ENCODE measurements at regions not wholly inside any gene's neighbourhood (a gene's known extent, or its start where the extent isn't known, plus 50 kb on each side); places are given as distances from the start of the nearest gene placed in this dataset.

DNA sequence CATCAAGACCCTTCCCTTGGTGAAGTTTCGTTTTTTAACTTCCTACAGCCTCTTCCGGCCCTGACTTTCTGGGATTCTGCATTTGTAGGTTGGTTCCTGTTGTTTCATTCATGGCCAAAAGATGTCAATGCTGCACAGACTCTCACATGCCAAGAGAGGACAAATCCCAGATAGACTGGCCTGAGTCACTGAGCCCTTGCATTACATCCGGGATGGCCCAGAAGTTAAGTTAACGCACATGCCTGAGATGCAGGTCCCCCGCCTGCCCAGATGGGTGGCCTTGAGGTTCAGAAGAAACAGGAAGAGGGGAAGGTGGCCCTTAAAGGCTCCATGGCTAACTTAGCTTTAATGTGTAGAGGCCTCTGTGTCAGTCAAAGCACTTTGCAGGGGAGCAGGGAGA, 51.6 kb upstream of the SRGAP3 start:
- H3K9me3 Mint-ChIP-seq (ENCODE audit: low read depth): no peaks in the 10 kb centered on the region
- DNase-seq (ENCODE audit: low spot score): no peak
- H3K4me1 Mint-ChIP-seq (ENCODE audit: low read depth): peaks cover 9% of the 10 kb centered on the region
- H3K36me3 Mint-ChIP-seq (ENCODE audit: low read depth): no peaks in the 10 kb centered on the region
- H3K4me3 Mint-ChIP-seq (ENCODE audit: unreplicated experiment): no peak overlapping the region
- peaks cover 5% of the 10 kb centered on the region for H3K27me3 Mint-ChIP-seq (ENCODE audit: low read depth)
- no peak overlapping the region for H3K27ac Mint-ChIP-seq (ENCODE audit: unreplicated experiment)
- TF ChIP-seq CTCF (IDR thresholded peaks at IDR 0.05): no peak

- no peaks in the 10 kb centered on the region for H3K9me3 Mint-ChIP-seq (ENCODE audit: low read depth)
- TF ChIP-seq CTCF (IDR thresholded peaks at IDR 0.05): no peak
- no peak overlapping the region for H3K27ac Mint-ChIP-seq (ENCODE audit: unreplicated experiment)
- peaks cover 9% of the 10 kb centered on the region for H3K4me1 Mint-ChIP-seq (ENCODE audit: low read depth)
- no peak overlapping the region for H3K4me3 Mint-ChIP-seq (ENCODE audit: unreplicated experiment)
- peaks cover 5% of the 10 kb centered on the region for H3K27me3 Mint-ChIP-seq (ENCODE audit: low read depth)
- DNase-seq (ENCODE audit: low spot score): no peak
- no peaks in the 10 kb centered on the region for H3K36me3 Mint-ChIP-seq (ENCODE audit: low read depth)
These were observed 52.4 kb upstream of the SRGAP3 start for GRCh38 chr3:9301798-9302197.

- no peak overlapping the region for H3K27ac Mint-ChIP-seq (ENCODE audit: unreplicated experiment)
- TF ChIP-seq CTCF (IDR thresholded peaks at IDR 0.05): peak; percentile 95
- H3K9me3 Mint-ChIP-seq (ENCODE audit: low read depth): no peaks in the 10 kb centered on the region
- DNase-seq (ENCODE audit: low spot score): no peak
- H3K36me3 Mint-ChIP-seq (ENCODE audit: low read depth): no peaks in the 10 kb centered on the region
- peak overlapping the region; percentile 53 for H3K4me3 Mint-ChIP-seq (ENCODE audit: unreplicated experiment)
- H3K4me1 Mint-ChIP-seq (ENCODE audit: low read depth): peaks cover 9% of the 10 kb centered on the region
- peaks cover 5% of the 10 kb centered on the region for H3K27me3 Mint-ChIP-seq (ENCODE audit: low read depth)
These were observed 53.2 kb upstream of the SRGAP3 start for GRCh38 chr3:9302425-9303181.

DNA sequence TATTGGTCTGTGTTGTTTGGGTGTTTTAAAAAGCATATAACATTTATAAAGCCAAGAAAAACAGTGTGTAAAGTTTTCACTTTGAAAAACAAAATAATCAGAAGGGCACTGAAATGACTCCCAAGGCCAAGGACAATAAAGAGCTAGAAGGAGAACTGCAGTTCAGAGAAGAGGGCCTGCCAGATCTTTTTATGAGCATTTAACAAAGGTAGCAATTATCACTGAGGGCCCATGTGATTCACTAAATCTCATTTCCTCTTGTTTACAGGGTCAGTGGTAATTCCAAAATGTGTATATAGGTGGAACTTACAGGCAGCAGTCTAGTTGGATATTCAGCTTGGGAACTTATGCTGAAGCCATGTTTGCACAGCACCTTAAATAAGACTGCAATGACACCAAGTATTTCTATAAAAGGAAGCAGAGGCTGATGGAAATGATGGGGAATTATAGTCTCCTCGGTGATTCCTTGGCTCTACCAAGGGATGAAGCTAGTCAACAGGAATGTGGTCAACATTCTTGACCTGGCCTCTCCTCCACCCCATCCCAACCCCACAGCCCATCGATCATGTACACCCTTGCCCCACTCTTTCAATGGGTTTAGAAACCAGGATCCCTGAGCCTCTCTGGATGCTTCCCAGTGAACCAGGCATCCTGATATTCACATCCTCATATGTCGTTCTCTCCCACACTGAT, 54.4 kb upstream of the THUMPD3 start:
- Mint-ChIP-seq H3K4me1 (ENCODE audit: low read depth) (peaks cover 9% of the 10 kb centered on the region), H3K36me3 (ENCODE audit: low read depth) (no peaks in the 10 kb centered on the region), H3K27ac (ENCODE audit: unreplicated experiment) (no peak overlapping the region), H3K4me3 (ENCODE audit: unreplicated experiment) (no peak overlapping the region), H3K9me3 (ENCODE audit: low read depth) (no peaks in the 10 kb centered on the region), H3K27me3 (ENCODE audit: low read depth) (peaks cover 2% of the 10 kb centered on the region)
- no peak for DNase-seq (ENCODE audit: low spot score)
- no peak for TF ChIP-seq CTCF (IDR thresholded peaks at IDR 0.05)

- Mint-ChIP-seq H3K4me1 (ENCODE audit: low read depth) (peaks cover 9% of the 10 kb centered on the region), H3K27me3 (ENCODE audit: low read depth) (no peaks in the 10 kb centered on the region), H3K9me3 (ENCODE audit: low read depth) (no peaks in the 10 kb centered on the region), H3K27ac (ENCODE audit: unreplicated experiment) (no peak overlapping the region), H3K36me3 (ENCODE audit: low read depth) (no peaks in the 10 kb centered on the region), H3K4me3 (ENCODE audit: unreplicated experiment) (no peak overlapping the region)
- DNase-seq (ENCODE audit: low spot score): no peak
- no peak for TF ChIP-seq CTCF (IDR thresholded peaks at IDR 0.05)
These were observed 52.8 kb upstream of the THUMPD3 start for GRCh38 chr3:9310043-9310442.

Measured in chondrocyte (in vitro differentiated cells).